ENCODE measurements at regions not wholly inside any gene's neighbourhood (a gene's known extent, or its start where the extent isn't known, plus 50 kb on each side); places are given as distances from the start of the nearest gene placed in this dataset.

DNA sequence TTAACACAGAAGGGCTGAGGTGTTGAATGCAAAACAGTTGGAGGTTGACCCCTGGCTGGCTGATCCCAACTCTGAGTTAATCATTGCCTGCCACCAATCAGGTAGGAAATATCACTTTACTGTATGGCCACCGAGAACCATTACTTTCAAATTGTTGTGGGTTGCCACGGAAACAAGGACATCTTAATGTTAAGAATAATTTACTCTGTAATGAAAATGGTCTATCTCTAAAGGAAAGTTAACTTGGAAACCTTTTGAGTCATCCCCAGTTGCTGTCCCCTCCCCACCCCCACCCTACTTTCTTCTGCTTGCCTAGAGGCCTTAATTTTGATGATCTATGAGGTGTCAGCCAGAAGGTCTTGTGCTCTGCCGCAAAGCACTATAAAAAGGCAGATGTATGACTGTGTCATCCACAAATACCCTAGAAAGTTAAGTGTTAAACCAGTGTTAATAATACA is 78.7 kb upstream of the SNRK start:
- no peak for DNase-seq (ENCODE audit: low spot score)

DNA sequence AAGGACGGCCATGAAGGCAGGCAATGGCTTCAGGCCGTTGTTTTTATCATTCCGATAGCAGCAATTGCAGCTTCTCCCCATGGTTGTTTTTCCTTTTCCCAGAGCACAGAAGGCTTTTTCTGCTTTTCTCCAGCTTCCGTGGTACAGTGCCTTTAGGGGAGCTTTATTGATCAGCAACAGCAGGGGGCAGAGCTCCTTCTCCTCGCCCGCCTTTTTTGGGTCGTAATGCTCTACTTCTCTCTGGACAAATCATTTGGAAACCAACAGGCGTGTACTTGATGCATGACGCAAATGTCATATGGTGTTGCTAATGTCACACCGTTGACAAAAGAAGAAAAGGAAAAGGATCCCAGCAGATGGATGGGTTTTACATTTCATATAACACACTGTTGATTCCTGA is 79.7 kb upstream of the SNRK start:
- DNase-seq (ENCODE audit: low spot score): no peak

- no peak for DNase-seq (ENCODE audit: low spot score)
Measured at GRCh38 chr3:43206105-43206504, 80.2 kb upstream of the SNRK start.

DNA sequence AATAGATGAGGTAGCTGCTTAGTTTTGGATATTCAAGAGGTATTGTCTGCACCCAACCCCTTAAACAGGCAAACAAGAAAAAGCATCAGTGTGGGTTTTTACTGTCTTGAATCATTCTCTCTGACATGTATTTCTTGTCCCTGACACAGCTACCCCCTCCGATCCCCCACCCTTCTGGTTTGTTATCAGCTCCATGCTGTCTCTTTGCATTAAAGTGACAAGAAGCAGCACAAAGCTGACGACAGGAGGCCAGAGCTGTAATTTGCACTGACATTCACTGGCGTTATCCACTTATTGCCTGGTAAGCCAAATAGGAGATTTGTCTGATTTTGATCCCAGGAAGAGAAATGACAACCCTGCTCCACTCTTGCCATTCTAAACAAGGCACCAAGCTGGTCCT is 83.3 kb upstream of the SNRK start:
- DNase-seq (ENCODE audit: low spot score): no peak

- no peak for DNase-seq (ENCODE audit: low spot score)
Measured at GRCh38 chr3:43201581-43201980, 84.8 kb upstream of the SNRK start.

- no peak for DNase-seq (ENCODE audit: low spot score)
Measured at GRCh38 chr3:43199645-43200306, 86.6 kb upstream of the SNRK start.

DNA sequence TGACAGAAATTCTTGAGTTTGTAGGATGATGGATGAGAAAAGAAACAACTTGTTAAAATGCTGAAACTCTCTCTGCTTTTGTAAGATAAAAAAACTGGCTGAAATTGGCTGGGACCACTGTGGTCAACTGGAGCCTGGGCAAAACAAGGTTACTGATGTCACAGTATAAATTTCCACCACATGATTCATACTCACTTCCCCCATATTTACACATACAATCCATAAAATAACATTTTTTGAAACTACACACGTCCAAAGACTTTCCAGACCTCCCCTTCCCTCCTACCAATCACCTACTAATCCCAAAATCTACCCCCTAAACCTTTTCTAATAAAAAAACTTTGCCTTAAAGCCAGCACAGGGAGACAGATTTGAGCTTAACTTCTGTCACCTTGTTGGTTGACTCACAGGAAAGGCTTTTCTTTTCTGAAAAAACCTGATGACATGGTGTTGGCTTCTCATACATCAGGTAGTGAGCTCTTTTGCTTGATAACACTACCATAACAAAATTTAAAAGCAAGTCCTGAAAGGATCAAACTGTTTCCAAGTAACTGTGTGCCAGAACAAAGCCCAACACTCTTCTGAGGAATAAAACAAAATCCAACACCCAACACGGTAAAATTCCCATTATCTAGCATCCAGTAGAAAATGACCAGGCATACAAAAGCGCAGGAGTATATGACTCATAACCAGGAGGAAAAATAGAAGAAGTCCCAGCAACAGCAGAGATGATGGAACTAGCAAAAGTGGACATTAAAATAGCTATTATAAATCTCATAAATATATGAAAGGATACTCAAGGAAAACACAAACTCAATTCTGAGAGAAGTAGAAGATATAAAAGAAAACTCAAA is 87.3 kb upstream of the SNRK start:
- DNase-seq (ENCODE audit: low spot score): no peak

GRCh38 chr3:43198301-43198700 is 88.0 kb upstream of the SNRK start:
- no peak for DNase-seq (ENCODE audit: low spot score)

GRCh38 chr3:43197181-43197580 is 89.2 kb upstream of the SNRK start:
- DNase-seq (ENCODE audit: low spot score): no peak

DNA sequence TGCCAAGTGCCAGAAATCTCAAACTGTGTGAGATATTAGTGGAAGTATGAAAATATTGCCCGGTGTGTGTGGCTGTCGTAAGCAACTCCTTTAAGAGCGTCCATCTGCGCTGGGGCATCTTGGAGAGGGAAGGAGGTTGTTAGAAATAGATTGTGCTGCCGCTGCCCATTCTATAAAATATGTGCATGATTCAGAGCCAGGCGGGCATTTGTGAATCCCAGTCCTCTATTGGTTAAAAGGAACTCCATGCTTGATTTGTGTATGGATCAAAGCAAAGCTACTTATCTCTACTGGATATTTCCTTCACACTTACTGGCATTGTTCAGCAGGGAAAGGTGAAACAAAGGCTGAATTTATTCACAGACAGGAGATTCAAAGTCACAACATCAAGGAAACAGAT is 89.6 kb upstream of the SNRK start:
- DNase-seq (ENCODE audit: low spot score): no peak

DNA sequence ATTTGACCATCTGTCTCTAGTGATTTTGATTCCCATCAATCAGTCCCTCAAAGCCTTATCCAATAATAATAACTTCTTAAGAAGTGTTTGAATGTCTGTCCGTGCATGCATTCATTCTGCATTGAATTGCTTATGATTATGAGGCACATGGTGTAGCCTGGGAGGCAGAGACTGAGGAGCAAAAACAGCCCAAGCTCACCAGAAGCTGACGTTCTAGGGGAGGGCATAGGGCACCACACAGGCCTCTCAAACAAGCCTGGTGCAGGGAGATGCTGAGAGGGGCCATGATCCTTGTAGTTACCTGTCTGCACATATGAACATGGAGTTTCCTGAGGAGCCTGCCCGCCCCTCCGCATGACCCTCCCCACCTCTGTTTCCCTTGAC is 89.2 kb upstream of the POMGNT2 start:
- DNase-seq (ENCODE audit: low spot score): no peak

DNA sequence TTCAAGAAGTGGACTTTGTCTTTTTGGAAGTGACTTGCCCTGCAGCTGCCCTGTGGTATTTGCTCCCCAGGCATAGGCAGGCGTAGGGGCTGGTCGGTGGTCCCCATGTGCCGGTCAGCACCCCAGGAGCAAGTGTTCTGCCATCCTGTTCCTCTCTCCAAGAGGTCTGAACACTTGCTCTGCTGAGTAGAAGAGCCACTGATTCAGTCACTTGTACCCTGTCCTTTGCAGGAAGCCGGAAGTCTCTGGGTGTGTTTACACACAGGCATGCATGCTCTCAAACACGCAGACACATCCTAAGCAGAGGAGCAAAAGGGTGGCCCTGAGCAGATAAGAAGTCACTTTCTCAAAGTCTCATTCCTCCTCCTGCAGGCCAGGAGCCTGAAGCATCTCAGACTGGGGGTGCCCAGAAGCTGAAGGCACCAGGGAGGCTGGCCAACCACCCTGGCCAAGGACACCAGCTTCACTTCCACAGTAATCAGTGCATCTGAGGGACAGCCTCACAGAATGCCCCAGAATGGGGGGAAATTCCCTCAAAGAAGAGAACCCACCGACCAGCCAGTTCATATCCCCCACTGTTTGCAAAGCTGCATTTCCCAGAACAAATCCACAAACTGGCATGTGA is 88.7 kb upstream of the POMGNT2 start:
- DNase-seq (ENCODE audit: low spot score): peak; percentile 61

- DNase-seq (ENCODE audit: low spot score): no peak
Measured at GRCh38 chr3:43194069-43194468, 88.2 kb upstream of the POMGNT2 start.

DNA sequence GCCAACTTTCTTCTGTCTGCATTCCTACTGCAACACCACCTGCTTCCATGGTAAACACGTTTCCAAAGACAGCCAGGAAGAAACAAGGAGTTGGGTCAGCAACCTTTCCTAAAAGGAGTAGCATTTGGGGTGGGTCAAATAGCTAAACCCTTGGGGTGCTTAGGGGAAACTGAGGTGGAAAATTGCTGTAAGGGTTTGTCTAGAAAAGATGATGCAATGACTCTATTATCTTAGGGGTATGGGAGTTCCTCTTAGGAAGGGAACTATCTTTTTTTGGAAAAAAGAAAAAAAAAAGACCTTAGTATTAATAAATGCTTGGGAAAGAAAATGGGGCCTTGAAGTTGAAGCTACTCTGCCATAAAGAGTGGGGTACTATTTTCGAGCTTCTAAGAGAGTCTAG is 86.1 kb upstream of the POMGNT2 start:
- no peak for DNase-seq (ENCODE audit: low spot score)

- no peak for DNase-seq (ENCODE audit: low spot score)
Measured at GRCh38 chr3:43191116-43191515, 85.2 kb upstream of the POMGNT2 start.

DNA sequence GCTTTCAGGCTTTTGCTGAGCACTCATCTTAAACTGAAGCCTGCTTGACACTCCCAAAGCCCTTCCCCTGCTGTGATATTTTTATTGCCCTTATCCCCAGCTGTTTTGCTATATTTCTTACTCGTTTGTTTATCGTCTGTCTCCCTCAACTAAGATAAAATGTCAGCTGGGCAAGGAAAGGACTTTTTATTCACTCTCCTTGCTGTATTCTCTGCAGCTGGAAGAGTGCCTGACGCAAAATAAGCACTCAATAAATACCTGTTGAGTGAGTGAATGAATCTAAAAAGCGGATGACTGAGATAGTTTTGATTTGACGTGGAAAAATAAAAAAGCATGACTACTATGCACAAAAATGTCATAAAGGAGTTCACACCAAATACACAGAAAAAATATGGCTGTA is 84.8 kb upstream of the POMGNT2 start:
- DNase-seq (ENCODE audit: low spot score): no peak

- no peak for DNase-seq (ENCODE audit: low spot score)
Measured at GRCh38 chr3:43187836-43188479, 82.1 kb upstream of the POMGNT2 start.

GRCh38 chr3:43185983-43186314 is 80.1 kb upstream of the POMGNT2 start:
- DNase-seq (ENCODE audit: low spot score): no peak

DNA sequence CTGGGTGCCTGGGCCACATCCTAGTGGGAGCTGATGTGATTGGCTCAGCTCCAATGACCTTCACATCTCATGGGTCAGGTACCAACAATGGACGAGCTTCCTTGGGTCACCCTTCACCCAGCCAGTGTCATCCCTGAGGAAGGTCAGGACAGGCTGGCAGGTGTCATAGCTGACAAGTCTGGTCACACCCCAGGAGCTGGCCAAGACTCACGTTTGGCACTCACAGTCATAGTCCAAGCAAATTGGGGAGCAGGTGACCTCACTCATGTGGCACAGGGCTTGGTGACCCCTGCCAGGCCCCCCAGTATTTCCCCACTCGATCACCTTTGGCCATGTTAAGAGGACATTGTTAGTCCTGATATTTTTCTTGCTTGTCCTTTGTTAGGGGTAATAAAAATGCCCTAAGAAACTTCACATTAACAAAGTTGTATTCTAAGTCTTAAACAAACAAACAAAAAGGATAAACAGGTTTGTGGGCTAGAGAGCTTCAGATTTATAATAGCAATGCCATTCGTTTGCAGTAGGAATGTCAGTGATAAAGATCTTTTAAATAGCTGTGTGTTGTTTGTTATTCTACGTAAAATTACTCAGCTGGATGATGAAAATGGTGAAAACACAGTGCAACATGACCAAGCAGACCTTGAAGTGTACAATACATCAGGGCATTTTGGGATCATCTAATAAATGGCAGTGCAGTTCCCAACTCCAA is 79.5 kb upstream of the POMGNT2 start:
- no peak for DNase-seq (ENCODE audit: low spot score)

DNA sequence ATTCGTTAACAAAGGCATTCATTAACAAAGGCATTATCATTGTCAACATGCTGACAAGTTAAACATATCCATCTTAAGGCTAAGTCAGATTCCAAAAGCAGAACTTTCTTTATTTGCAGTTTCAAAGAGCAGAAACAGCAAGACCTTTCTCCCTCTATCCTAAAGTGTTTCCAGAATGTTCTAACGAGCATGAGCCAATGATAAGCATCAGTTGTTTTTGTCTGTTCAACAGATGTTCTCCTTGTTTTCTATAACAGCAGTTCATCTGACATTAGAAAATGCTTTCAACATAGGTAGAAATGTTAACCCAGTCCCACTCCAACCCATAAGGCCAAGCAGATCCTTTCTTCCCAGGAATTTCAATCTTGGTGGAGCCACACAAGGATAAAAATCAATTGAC is 77.6 kb upstream of the POMGNT2 start:
- no peak for DNase-seq (ENCODE audit: low spot score)

- DNase-seq (ENCODE audit: low spot score): peak; percentile 64
Measured at GRCh38 chr3:43181202-43181821, 75.4 kb upstream of the POMGNT2 start.

- DNase-seq (ENCODE audit: low spot score): no peak
Measured at GRCh38 chr3:43180694-43181093, 74.8 kb upstream of the POMGNT2 start.

Measured in CD4-positive, alpha-beta T cell treated with Interleukin-2 at 100 ng/mL for 4 hours (primary cell).